Neural crest cell (in vitro differentiated cells): ENCODE measurements at regions not wholly inside any gene's neighbourhood (a gene's known extent, or its start where the extent isn't known, plus 50 kb on each side); places are given as distances from the start of the nearest gene placed in this dataset.

Source experiments
- DNase-seq: peaks from one replicate; pipeline ENCODE4 v3.0.0; 2021; ENCODE audit warnings: low read depth, mixed read lengths, low spot score
- H3K27ac Mint-ChIP-seq: one replicate; pipeline ENCODE4 v1.8.0; 2021; ENCODE audit warnings: mild to moderate bottlenecking, mixed read lengths; ENCODE audit not compliant: unreplicated experiment
- H3K27me3 Mint-ChIP-seq: 2 replicates; pipeline ENCODE4 v1.8.0; 2021; ENCODE audit warnings: low read depth, mild to moderate bottlenecking, mixed read lengths
- H3K36me3 Mint-ChIP-seq: 2 replicates; pipeline ENCODE4 v1.8.0; 2021; ENCODE audit warnings: low read depth, mild to moderate bottlenecking, mixed read lengths
- H3K4me1 Mint-ChIP-seq: 2 replicates; pipeline ENCODE4 v1.8.0; 2021; ENCODE audit warnings: mixed read lengths
- H3K4me3 Mint-ChIP-seq: one replicate; pipeline ENCODE4 v1.8.0; 2021; ENCODE audit warnings: mild to moderate bottlenecking, mixed read lengths
- H3K9me3 Mint-ChIP-seq: 2 replicates; pipeline ENCODE4 v1.8.0; 2021; ENCODE audit warnings: mixed read lengths
- TF ChIP-seq, protein P1 (sequence below): fragments of 200-600 bp; sonication (generic); conservative IDR thresholded peaks from 2 replicates; pipeline ENCODE4 v1.5.0; 2021; ENCODE audit warnings: antibody characterized with exemption, mild to moderate bottlenecking

DNA sequence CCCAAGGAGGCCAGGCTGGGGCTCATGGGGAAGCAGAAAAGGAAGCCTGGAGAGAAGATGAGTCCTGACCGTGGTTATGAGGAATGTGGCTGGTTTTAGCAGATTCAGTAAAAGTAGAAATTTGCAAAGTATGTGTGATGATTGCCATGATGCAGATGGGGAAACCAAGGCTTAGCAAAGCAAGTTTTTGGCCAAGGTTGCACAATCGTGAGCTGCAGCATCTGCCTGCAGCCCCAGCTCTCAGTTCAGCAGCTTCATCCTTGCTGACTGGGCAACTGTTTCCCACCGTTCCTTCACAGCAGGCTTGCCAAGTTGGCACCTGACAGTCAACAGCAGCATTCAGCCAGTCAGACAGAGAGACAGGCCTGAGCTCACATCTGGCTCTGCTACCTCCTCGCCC is 656.7 kb downstream of the MED13L start:
- TF ChIP-seq, protein P1, sequence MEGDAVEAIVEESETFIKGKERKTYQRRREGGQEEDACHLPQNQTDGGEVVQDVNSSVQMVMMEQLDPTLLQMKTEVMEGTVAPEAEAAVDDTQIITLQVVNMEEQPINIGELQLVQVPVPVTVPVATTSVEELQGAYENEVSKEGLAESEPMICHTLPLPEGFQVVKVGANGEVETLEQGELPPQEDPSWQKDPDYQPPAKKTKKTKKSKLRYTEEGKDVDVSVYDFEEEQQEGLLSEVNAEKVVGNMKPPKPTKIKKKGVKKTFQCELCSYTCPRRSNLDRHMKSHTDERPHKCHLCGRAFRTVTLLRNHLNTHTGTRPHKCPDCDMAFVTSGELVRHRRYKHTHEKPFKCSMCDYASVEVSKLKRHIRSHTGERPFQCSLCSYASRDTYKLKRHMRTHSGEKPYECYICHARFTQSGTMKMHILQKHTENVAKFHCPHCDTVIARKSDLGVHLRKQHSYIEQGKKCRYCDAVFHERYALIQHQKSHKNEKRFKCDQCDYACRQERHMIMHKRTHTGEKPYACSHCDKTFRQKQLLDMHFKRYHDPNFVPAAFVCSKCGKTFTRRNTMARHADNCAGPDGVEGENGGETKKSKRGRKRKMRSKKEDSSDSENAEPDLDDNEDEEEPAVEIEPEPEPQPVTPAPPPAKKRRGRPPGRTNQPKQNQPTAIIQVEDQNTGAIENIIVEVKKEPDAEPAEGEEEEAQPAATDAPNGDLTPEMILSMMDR = no peak
- Mint-ChIP-seq H3K4me3 (no peak overlapping the region), H3K36me3 (no peaks in the 10 kb centered on the region), H3K4me1 (peaks cover 16% of the 10 kb centered on the region), H3K27me3 (peaks cover 2% of the 10 kb centered on the region), H3K9me3 (peaks cover 3% of the 10 kb centered on the region), H3K27ac (no peak overlapping the region)
- DNase-seq = no peak

DNA sequence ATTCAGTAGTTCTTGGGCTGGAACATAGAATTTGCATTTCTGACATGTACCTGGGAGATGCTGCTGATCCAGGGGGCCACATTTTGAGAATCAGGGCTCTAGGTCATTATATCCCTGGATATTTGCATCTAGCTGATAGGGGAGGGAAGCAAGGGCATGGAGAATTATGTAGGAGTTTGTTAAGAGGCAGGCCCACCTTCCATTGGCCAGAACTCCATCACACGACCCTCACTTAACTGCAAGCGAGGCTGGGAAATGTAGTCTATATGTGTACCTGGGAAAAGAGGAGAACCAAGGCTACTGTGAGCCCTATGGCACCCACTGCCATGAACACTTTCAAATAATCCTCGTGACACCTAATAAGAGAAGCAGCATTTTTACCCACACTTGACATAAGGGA is 657.6 kb downstream of the MED13L start:
- TF ChIP-seq, protein P1 = no peak
- H3K9me3 Mint-ChIP-seq = peaks cover 3% of the 10 kb centered on the region
- no peak overlapping the region for H3K27ac Mint-ChIP-seq
- peaks cover 16% of the 10 kb centered on the region for H3K4me1 Mint-ChIP-seq
- H3K27me3 Mint-ChIP-seq = peaks cover 2% of the 10 kb centered on the region
- no peak overlapping the region for H3K4me3 Mint-ChIP-seq
- DNase-seq = no peak
- no peaks in the 10 kb centered on the region for H3K36me3 Mint-ChIP-seq

DNA sequence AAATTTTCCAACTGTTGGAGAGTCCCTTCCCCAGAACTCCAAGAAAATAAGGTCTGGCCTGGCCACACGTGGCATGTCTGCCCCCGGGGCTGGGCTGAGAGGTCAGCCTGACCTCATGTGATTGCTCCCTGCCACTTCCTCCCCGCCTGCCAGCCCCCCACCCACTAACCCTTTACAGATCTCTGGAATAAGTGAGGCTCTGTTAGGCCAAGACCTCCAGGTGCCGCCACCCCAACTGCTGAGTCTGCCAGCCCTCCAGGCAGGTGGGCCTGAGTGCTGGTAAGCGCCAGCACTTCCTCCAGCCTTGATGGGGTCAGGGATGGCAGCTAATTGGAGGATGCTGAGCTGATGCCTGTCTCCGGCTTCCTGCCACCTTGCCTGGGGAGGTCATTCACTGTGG is 658.4 kb downstream of the MED13L start:
- no peaks in the 10 kb centered on the region for H3K36me3 Mint-ChIP-seq
- H3K9me3 Mint-ChIP-seq = peaks cover 3% of the 10 kb centered on the region
- no peak overlapping the region for H3K4me3 Mint-ChIP-seq
- TF ChIP-seq, protein P1 = no peak
- H3K27ac Mint-ChIP-seq = no peak overlapping the region
- H3K4me1 Mint-ChIP-seq = peaks cover 16% of the 10 kb centered on the region
- H3K27me3 Mint-ChIP-seq = peaks cover 2% of the 10 kb centered on the region
- no peak for DNase-seq

DNA sequence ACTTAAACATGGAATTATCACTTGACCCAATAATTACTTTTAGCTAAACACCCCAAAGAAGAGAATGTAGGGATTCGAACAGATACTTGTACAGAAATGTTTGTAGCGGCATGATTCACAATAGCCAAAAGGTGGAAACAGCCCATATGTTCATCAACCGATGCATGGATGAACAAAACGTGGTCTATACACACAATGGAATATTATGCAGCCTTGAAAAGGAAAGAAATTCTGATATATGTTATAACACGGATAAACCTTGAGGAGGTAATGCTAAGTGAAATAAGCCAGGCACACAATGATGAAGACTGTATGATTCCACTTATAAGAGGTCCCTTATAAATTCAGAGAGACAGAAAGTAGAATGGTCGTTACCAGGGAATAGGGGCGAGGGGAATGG is 659.4 kb downstream of the MED13L start:
- H3K36me3 Mint-ChIP-seq = no peaks in the 10 kb centered on the region
- peaks cover 9% of the 10 kb centered on the region for H3K4me1 Mint-ChIP-seq
- H3K9me3 Mint-ChIP-seq = peaks cover 3% of the 10 kb centered on the region
- peaks cover 4% of the 10 kb centered on the region for H3K27me3 Mint-ChIP-seq
- no peak overlapping the region for H3K4me3 Mint-ChIP-seq
- TF ChIP-seq, protein P1 = no peak
- H3K27ac Mint-ChIP-seq = no peak overlapping the region
- DNase-seq = no peak

DNA sequence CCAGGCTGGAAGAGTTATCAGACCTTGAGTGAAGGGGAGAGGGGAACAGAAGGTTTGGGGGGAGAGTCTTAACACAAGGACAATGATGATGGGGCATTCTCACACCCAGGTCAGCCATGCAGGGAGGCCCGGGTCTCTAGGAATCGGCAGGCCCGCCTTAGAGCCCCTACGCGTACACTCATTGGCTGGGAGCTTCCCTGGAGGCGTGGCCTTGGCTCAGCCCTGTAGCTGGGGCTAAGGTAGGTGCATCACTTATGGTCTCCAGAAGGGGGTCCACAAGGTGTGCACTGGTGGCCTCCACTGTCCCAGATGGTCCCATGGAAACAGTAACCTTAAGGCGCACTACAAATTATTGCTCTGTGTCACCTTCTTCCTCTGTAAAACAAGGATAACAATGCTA is 660.1 kb downstream of the MED13L start:
- peaks cover 5% of the 10 kb centered on the region for H3K27me3 Mint-ChIP-seq
- H3K4me1 Mint-ChIP-seq = peaks cover 9% of the 10 kb centered on the region
- H3K9me3 Mint-ChIP-seq = peaks cover 3% of the 10 kb centered on the region
- DNase-seq = no peak
- H3K4me3 Mint-ChIP-seq = no peak overlapping the region
- no peaks in the 10 kb centered on the region for H3K36me3 Mint-ChIP-seq
- TF ChIP-seq, protein P1 = no peak
- H3K27ac Mint-ChIP-seq = no peak overlapping the region

DNA sequence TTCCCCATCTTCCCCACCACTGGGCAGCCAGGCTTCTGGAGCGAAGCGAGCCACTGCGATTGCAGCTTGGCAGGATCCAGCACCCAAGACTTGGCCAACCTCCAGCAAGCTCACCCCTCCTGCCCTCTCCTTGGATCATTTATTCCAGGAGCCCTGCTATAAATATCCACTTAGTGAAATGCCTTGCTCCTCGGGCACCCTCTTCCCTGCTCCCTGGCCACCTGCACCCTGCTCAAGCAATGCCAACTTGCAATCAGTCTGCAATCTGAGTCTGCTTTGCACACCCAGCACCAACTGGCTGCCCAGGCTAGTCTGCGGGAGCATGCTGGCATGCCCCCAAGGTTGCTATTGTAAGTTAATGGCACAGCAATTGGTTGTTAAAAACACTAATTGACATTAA is 666.0 kb downstream of the MED13L start:
- DNase-seq = no peak
- H3K27me3 Mint-ChIP-seq = peaks cover 11% of the 10 kb centered on the region
- peaks cover 2% of the 10 kb centered on the region for H3K4me1 Mint-ChIP-seq
- no peaks in the 10 kb centered on the region for H3K9me3 Mint-ChIP-seq
- TF ChIP-seq, protein P1 = no peak
- no peak overlapping the region for H3K4me3 Mint-ChIP-seq
- no peak overlapping the region for H3K27ac Mint-ChIP-seq
- H3K36me3 Mint-ChIP-seq = no peaks in the 10 kb centered on the region
